ENCODE measurements at regions not wholly inside any gene's neighbourhood (a gene's known extent, or its start where the extent isn't known, plus 50 kb on each side); places are given as distances from the start of the nearest gene placed in this dataset.

- CTCF ChIA-PET, result interaction anchor here (0.8 kb wide), 1 partner anchor 10 kb away, joined by 3 read pairs; no protein-coding TSS in a partner anchor
- Histone ChIP-seq H3K36me3 (replicated peaks in 1 of 2; ENCODE audit: control insufficient read depth in 1 of 2, insufficient read depth in 2 of 2, low read length in 1 of 2) (no peaks in the 10 kb centered on the region), H3K4me3 (ENCODE audit: low read depth in 2 of 2, low read length in 1 of 2) (no peak overlapping the region), H3K27me3 (ENCODE audit: insufficient read depth) (no peaks in the 10 kb centered on the region), H3K9me2 (no peaks in the 10 kb centered on the region), H3F3A (replicated peaks; ENCODE audit: insufficient read depth) (no peaks in the 10 kb centered on the region), H3K9ac (no peak overlapping the region), H3K4me2 (no peak overlapping the region), H3K4me1 (ENCODE audit: control insufficient read depth in 1 of 2, insufficient read depth in 2 of 2, low read depth in 1 of 2, low read length in 1 of 2) (no peaks in the 10 kb centered on the region), H3K9me3 (no peaks in the 10 kb centered on the region), H4K20me1 (ENCODE audit: insufficient read depth) (no peaks in the 10 kb centered on the region), H3K79me2 (ENCODE audit: insufficient read depth) (no peaks in the 10 kb centered on the region), H3K27ac (ENCODE audit: low read depth in 2 of 2, low read length in 1 of 2) (no peak overlapping the region), H2AFZ (ENCODE audit: low read depth) (no peak overlapping the region)
- no peak for DNase-seq
- POLR2A ChIA-PET, result no interaction called here
- TF ChIP-seq CHD2 (IDR thresholded peaks at IDR 0.05; ENCODE audit: low read length, partially characterized antibody) (no peak), GABPA (IDR thresholded peaks at IDR 0.05; ENCODE audit: low read depth) (no peak), ZBTB33 (IDR thresholded peaks at IDR 0.05; ENCODE audit: borderline replicate concordance, low read depth) (no peak), SIN3A (IDR thresholded peaks at IDR 0.05; ENCODE audit: borderline replicate concordance, low read depth, low read length) (no peak), POLR2AphosphoS5 (IDR thresholded peaks at IDR 0.05; ENCODE audit: low read depth, low read length) (no peak), FOXM1 (IDR thresholded peaks at IDR 0.05; ENCODE audit: low read depth) (no peak), REST (IDR thresholded peaks at IDR 0.05; ENCODE audit: low read depth, low read length) (no peak), MEF2A (IDR thresholded peaks at IDR 0.05; ENCODE audit: borderline replicate concordance, low read depth) (no peak), USF2 (IDR thresholded peaks at IDR 0.05; ENCODE audit: borderline replicate concordance, low read depth, low read length) (no peak), TAF1 (IDR thresholded peaks at IDR 0.05; ENCODE audit: borderline replicate concordance, low read depth, low read length) (no peak), GATA2 (CRISPR knock-in tag; IDR thresholded peaks at IDR 0.05) (no peak), USF1 (IDR thresholded peaks at IDR 0.05; ENCODE audit: borderline replicate concordance, low read depth) (no peak), YY1 (IDR thresholded peaks at IDR 0.05; ENCODE audit: low read depth) (no peak), IRF3 (IDR thresholded peaks at IDR 0.05; ENCODE audit: low read depth, low read length) (no peak), MAX (IDR thresholded peaks at IDR 0.05; ENCODE audit: low read depth) (no peak)
- 40% methylated on average over 3 of the region's 4 CpGs for WGBS (ENCODE audit: low lambda C conversion rate)
These were observed 698.3 kb upstream of the HS6ST1 start for GRCh38 chr2:129016972-129017371.

All from SK-N-SH (cell line).